Activated CD4-positive, CD25-positive, alpha-beta regulatory T cell treated with anti-CD3 and anti-CD28 coated beads, Interleukin-2, amount 50 U/mL, for 24 hours (primary cell): ENCODE measurements at regions not wholly inside any gene's neighbourhood (a gene's known extent, or its start where the extent isn't known, plus 50 kb on each side); places are given as distances from the start of the nearest gene placed in this dataset.
"Not testable (repeated sequence)": the region's sequence is repeated elsewhere in the genome, so short reads cannot be mapped to it uniquely, and the experiment has no call there.

Experiments used
- ATAC-seq, 2 donors: fragments of 150-1000 bp; cut with Tn5 transposase; one replicate each; pipeline ENCODE4 v1.10.0; 2021; ENCODE audit warnings: mild to moderate bottlenecking in 1 of 2, moderate library complexity in 1 of 2

GRCh38 chr6:81624453-81624852, 128.0 kb downstream of the TENT5A start:
- no peak for ATAC-seq

DNA sequence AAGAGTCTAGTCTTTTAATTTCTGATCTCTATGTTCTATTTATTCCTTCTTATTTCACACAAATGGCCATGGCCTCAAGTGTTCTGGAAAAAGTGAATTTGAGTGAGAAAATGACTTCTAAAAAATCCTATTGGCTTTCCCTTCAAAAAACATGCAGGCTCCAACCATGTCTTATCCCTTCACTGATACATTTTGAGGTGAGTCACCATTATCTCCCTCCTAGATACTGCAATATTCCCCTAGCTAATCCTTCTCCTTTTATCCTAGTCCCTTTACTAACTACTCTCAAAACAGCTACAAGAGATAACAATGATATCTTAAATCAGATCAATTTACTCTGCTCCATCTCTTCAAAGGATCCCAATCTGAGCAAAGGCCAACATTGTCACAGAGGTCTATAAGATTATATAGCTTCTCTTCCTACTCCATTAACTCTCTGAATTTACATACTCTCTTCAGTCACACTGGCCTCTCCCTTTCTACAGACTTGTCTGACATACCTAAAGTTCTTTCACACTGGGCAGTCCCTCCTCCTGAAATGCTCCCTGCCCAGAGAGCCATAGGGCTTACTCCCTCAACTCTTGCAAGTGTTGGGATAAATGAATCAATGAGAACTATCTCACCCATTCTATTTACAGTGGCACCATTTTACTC, 129.2 kb downstream of the TENT5A start:
- no peak for ATAC-seq

- no peak for ATAC-seq
Observed at GRCh38 chr6:81621816-81622395, 130.6 kb downstream of the TENT5A start.

DNA sequence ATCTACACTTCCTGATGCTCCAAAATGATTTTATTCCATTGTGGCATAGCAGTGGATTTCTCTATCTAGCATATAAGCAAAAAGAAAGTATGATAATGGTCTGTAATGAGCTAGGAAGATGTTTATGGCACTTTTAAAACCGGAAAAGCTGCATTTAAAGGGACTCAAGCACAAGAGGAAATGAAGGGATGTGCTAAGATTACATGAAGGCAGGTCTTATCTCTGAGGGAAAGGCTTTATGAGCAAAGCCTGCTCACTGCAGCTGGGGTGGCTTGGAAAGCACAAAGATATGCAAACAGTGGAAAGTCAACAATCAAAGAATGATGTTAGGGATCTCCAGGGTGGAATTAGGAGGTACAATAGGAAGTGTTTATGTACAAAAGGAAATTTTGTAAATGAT, 138.2 kb downstream of the TENT5A start:
- no peak for ATAC-seq

DNA sequence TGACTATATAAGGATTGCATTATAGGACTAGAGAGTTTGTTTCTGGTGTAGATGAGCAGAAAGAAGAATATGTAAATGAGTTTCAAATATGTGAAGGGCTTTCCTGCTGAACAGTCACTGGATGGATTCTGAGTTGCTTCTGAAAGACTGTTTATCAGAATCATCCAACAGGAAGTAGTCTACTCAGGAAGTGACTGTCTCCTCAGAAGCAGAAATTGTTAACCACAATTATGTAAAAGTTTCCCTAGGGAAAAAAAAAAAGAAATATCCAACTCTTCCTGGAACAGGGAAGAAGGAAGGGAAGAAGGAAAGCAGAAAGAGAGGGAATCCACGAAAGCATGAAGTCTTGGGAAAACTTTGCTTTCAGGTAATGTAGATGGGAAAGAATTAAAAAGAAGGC, 138.9 kb downstream of the TENT5A start:
- no peak for ATAC-seq

GRCh38 chr6:81612136-81612535, 140.3 kb downstream of the TENT5A start:
- ATAC-seq = no peak

DNA sequence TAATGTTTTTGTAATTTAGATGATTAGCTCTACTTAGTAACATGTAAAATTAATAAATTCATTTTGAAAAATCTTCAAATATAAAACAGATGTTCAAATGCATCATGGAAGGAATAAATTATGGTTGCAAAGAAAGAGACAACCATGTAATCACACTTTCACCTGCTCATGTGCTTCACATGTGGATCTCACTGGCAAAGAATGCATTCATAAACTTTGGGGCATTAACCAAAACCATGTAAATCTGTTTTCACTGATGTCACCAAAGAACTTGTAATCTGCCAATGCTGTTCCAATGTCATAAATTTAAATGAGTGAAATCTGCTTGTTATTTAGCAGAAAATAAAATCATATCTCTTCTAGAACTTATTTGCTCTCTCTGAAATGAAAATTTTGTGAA, 142.7 kb downstream of the TENT5A start:
- no peak for ATAC-seq

DNA sequence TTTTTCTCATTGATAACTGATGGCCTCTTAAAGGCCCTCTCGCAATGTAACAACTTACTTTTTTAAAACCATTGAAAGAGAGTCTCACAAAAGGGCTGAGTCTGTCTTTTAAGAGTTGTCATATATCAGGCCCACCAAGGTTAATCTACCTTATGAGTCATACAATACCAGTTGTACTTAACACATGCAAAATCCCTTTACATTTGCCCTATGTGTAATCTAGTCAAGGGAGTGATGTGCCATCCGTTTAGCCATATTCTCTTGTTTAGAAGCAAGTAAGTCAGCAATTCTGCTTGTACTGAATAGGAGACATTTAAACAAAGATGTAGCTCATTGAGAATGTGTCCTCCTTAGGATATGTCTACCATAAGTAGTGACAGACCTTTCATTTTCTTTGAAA, 143.7 kb downstream of the TENT5A start:
- no peak for ATAC-seq

GRCh38 chr6:81606965-81607381, 145.5 kb downstream of the TENT5A start:
- no peak for ATAC-seq

- ATAC-seq = no peak
Observed at GRCh38 chr6:81605526-81605925, 147.0 kb downstream of the TENT5A start.

DNA sequence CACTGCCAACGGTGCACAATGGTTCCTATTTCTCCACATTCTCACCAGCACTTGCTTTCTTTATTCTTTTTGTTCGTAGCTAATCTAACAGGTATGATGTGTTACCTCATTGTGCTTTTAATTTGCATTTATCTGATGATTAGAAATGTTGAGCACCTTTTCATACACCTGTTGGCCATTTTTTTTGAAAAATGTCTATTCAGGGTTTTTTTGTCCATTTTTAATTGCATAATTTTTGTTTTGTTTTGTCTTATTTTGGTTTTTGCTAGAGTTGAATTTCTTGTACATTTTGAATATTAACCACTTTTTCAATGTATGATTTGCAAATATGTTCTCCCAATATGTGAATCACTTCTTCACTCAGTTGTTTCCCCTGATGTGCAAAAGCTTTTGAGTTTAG, 150.6 kb downstream of the TENT5A start:
- ATAC-seq = no peak

DNA sequence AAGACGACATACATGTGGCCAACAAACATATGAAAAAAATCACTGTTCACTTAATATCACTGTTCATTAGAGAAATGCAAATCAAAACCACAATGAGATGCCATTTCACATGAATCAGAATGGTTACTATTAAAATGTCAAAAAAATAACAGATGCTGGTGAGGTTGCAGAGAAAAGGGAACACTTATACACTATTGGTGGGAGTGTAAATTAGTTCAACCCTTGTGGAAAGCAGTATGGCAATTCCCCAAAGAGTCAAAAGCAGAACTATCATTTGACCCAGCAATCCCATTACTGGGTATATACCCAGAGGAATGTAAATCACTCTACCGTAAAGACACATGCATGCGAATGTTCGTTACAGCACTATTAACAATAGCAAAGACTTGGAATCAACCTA, 152.0 kb downstream of the TENT5A start:
- not testable (repeated sequence) for ATAC-seq

- no peak for ATAC-seq
Observed at GRCh38 chr6:81594501-81594900, 158.0 kb downstream of the TENT5A start.

DNA sequence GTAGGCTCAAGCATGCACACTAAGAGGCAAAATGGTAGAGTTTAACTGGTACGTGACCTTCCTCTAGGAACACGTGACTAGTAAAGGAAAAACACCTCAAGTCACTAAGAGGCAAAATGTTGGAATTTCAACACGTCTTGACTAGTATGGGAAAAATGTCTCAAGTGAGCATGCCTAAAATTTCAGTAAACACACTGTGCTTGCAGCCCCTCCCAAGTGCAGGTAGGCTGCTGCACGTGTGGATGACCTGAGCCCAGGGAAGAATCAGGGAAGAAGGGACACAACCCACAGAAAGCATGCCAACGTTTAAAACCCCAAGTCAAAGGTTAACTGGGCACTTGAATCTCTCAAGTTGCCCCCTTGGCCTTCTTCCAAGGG, 162.2 kb downstream of the TENT5A start:
- no peak for ATAC-seq

DNA sequence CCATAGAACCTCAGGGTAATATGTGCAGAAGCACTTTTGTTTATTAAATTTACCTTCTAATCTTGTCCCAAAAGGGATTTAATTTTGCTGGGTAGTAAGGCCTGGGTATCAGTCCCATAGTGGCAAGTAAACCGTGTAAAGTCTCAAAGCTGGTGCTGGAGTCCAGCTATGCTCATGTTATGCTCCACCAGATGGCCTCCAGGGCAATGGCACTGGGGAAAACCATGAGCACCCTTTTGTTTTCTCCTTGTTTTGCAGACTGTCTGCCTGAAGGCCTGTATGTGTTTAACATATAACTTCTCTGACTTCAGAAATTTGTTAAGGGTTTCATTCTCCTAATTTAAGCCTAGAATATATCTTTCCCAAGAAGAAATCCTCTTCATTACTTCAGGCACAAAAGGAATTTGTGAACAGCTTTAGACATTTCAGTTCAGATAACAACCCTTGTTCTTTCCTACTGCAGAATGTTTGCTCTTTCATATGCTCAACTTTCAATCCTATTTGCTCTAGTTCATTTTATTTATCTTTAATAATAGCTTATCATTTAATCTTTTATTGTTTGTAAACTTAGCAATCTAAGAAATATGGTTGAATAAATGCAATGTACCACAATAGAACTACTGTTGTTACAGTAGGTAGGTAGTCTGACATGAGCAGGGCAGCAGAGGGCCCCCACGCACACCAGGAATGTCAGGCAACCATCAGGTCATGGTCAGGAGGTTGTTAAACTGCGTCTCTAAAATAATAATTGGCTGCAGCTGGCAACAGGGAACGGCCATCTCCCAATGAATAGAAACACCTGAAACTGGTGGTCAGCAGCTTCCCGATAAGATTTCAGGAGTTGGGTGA, 162.8 kb downstream of the TENT5A start:
- ATAC-seq = no peak

- ATAC-seq = not testable (repeated sequence)
Observed at GRCh38 chr6:81585686-81586085, 166.8 kb downstream of the TENT5A start.

GRCh38 chr6:81584156-81584555, 168.3 kb downstream of the TENT5A start:
- not testable (repeated sequence) for ATAC-seq

DNA sequence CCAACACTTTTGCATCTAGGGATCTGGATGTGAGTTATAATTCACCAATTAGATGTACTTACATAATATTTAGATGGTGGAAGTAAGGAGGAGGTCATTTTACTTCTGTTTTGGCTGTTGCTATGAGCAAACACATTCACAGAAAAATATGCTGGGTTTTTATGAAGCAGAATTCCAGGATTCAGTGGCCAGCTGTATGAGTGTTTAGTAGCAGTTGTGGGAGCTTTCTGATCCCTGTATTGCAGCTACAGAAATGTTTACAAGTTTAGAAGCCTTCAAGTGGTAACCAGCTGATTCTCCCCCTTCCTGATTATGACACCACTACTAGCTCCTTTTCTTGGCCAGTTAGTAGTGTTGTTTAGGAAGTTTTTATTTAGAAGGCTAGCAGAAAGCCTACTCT, 177.0 kb downstream of the TENT5A start:
- ATAC-seq = no peak

DNA sequence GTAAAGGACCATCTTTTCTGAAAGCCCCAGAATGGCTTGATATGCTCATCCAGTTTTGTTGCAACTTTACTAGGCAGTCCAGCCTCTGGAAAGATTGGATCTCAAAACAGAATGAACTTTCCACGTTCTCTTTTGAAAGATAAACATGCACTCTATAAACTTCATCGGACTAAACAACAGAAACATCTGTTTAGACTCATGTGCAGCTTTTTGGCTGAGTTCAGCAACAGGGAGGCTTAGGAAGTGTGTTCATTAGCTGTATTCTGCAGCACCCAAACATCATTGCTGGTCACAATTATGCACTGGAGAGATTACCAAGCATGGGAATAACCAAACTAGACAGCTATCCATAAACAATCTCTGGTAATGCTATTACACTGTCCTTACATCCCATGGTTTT, 180.5 kb downstream of the TENT5A start:
- ATAC-seq = no peak

- ATAC-seq = no peak
Observed at GRCh38 chr6:81570681-81571080, 181.8 kb downstream of the TENT5A start.

GRCh38 chr6:81568973-81569372, 183.5 kb downstream of the TENT5A start:
- ATAC-seq = no peak

- no peak for ATAC-seq
Observed at GRCh38 chr6:81565071-81565470, 187.4 kb downstream of the TENT5A start.

GRCh38 chr6:81564470-81565068, 187.9 kb downstream of the TENT5A start:
- ATAC-seq = no peak

- ATAC-seq = no peak
Observed at GRCh38 chr6:81562169-81562568, 190.3 kb downstream of the TENT5A start.
